ENCODE measurements at regions not wholly inside any gene's neighbourhood (a gene's known extent, or its start where the extent isn't known, plus 50 kb on each side); places are given as distances from the start of the nearest gene placed in this dataset.

DNA sequence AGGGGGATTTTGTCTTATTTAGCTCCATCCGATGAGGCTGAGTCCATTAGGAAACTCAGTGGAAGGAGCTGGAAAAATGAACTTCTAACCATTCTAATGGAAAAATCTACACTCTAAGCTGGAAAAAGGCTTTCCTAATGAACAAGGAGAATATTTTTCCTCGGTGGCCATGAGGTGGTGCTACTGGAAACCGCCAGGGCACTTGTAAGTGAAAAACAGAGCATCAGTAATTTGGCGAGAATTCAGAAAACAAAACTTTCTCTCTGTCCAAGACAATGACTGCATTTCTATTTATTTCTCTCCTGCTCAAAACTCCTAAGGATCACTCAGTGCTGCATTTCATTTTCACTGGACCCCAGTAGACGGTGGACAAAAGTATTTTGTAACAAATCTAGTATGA is 237.6 kb downstream of the TENT4A start:
- in situ Hi-C loops (cut with MboI; ENCODE audit: low sequenced_read_pairs, unreplicated experiment): no loop called here

DNA sequence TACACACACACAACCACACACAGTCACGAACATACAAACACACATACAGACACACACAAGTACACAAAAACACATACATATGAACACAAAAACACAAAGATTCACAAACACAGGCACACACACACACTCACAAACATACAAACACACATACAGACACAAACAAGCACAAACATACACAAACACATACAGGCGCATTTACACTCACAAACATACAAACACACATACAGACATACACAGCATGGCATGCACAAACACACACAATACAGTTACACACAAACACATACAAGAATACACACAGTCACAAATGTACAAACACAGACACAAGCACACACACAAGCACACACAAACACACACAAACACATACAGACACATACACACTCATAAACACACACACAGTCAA is 247.9 kb downstream of the TENT4A start:
- in situ Hi-C loops (cut with MboI; ENCODE audit: low sequenced_read_pairs, unreplicated experiment): no loop called here
- TF ChIP-seq, protein P1, sequence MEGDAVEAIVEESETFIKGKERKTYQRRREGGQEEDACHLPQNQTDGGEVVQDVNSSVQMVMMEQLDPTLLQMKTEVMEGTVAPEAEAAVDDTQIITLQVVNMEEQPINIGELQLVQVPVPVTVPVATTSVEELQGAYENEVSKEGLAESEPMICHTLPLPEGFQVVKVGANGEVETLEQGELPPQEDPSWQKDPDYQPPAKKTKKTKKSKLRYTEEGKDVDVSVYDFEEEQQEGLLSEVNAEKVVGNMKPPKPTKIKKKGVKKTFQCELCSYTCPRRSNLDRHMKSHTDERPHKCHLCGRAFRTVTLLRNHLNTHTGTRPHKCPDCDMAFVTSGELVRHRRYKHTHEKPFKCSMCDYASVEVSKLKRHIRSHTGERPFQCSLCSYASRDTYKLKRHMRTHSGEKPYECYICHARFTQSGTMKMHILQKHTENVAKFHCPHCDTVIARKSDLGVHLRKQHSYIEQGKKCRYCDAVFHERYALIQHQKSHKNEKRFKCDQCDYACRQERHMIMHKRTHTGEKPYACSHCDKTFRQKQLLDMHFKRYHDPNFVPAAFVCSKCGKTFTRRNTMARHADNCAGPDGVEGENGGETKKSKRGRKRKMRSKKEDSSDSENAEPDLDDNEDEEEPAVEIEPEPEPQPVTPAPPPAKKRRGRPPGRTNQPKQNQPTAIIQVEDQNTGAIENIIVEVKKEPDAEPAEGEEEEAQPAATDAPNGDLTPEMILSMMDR (IDR thresholded peaks at IDR 0.05; ENCODE audit: borderline replicate concordance, control extremely low read depth, extremely low read depth, insufficient read depth, missing control alignments): no peak
- DNase-seq (ENCODE audit: low spot score): no peak

More for the DNA sequence above, 237.6 kb downstream of the TENT4A start:
- TF ChIP-seq, protein P1 (IDR thresholded peaks at IDR 0.05; ENCODE audit: borderline replicate concordance, control extremely low read depth, extremely low read depth, insufficient read depth, missing control alignments): no peak
- DNase-seq (ENCODE audit: low spot score): no peak

DNA sequence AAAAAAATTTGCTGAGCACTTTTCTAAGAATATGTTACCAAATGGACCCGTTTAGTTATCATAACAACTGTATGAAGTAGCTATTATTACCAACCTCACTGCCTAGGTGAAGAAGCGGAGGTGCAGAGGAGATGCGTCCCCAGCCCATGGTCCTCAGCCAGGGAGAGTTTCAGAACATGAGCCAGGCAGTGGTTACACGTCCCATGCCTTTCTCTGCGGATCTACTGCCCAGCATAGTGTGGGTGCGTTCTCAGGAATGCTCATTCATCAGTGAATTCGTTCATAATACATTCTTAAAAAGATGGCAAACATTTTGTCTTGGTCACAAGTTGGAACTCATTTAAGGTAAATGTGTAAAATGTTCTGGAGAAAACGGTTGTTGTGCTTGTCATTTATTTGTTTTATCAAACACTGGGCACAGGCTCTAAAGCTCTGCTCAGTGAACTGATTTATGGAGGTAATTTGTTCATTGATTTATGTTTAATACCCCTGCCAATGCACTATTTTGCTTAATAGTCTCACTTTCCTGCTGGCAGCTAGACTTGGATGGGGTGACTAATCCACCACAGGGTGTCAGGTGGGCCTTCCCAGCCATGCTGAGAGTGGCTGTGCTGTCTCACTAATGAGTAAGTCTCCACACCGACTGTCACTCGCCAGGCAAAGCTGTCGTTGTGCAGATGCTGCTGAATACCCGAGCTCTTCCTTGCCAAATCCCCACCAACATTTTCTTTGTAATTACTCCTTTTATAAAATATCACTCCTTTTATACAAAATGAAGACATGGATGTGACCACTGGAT is 248.8 kb downstream of the TENT4A start:
- in situ Hi-C loops (cut with MboI; ENCODE audit: low sequenced_read_pairs, unreplicated experiment): no loop called here
- DNase-seq (ENCODE audit: low spot score): no peak
- TF ChIP-seq, protein P1 (IDR thresholded peaks at IDR 0.05; ENCODE audit: borderline replicate concordance, control extremely low read depth, extremely low read depth, insufficient read depth, missing control alignments): no peak

DNA sequence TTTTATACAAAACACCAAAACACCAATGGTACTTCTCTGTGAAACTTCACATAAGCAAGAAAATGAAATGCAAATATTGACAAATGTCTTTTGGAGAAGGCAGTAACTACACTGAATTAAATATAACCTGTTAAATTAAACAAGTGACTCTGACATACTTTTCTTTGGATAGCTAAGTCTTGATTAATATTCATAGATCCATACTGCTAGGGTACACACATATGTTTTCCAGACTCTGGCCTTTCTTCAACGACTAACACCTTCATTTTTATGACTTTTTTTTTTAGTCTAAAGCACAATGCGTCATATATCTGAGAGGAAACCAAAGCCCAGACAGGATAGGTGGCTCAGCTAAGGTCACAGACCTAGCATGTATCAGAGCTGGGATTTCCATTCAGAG is 263.7 kb downstream of the TENT4A start:
- TF ChIP-seq, protein P1 (IDR thresholded peaks at IDR 0.05; ENCODE audit: borderline replicate concordance, control extremely low read depth, extremely low read depth, insufficient read depth, missing control alignments): no peak
- in situ Hi-C loops (cut with MboI; ENCODE audit: low sequenced_read_pairs, unreplicated experiment): no loop called here
- no peak for DNase-seq (ENCODE audit: low spot score)

DNA sequence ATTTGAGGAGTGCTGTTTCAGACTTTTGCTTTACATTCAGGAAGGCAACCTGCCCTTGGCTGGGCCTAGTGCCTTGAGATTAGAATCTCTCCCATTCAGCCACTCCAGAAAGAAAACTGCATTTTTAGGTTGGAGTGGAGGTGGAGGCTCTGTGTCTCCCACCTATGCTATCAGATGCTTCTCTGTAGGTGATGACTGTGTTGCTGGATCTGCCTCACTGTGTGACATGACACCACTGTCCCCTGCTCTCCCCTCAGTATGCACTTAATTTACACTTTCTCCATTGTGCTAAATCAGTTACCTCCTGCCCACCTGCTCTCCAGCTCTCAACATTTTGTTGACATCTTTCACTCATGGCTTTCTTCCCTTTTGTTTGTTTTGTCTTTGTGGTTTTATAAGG is 265.8 kb downstream of the TENT4A start:
- TF ChIP-seq, protein P1 (IDR thresholded peaks at IDR 0.05; ENCODE audit: borderline replicate concordance, control extremely low read depth, extremely low read depth, insufficient read depth, missing control alignments): no peak
- no peak for DNase-seq (ENCODE audit: low spot score)
- in situ Hi-C loops (cut with MboI; ENCODE audit: low sequenced_read_pairs, unreplicated experiment): no loop called here

DNA sequence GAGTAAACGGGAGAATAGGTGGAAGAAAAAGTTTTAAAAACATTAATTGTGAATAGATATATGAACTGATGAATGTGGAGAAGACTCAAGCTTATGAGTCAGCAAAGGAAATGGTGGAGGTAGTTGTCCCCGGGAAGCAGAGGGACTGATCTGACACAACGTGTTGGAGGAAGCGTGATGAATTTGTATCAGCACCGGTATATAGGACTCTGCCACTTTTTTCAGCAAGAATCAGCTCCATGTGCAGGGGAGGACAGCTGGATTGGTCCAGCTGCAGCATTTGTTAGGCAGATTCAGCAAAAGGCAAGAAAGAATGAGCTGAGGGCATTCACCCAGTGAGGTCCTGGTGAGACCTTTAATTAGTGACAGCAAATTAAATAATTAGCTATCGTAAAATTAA is 276.0 kb downstream of the TENT4A start:
- DNase-seq (ENCODE audit: low spot score): no peak
- TF ChIP-seq, protein P1 (IDR thresholded peaks at IDR 0.05; ENCODE audit: borderline replicate concordance, control extremely low read depth, extremely low read depth, insufficient read depth, missing control alignments): no peak
- in situ Hi-C loops (cut with MboI; ENCODE audit: low sequenced_read_pairs, unreplicated experiment): no loop called here

All from GM13976 (cell line).